GM23338 (cell line): ENCODE measurements at regions not wholly inside any gene's neighbourhood (a gene's known extent, or its start where the extent isn't known, plus 50 kb on each side); places are given as distances from the start of the nearest gene placed in this dataset.

ENCODE experiments used
- ATAC-seq: fragments of 200-7000 bp; cut with Tn5 transposase; 3 replicates; pipeline ENCODE4 v1.9.1; 2020
- DNase-seq: peaks from one replicate; pipeline ENCODE4 v3.0.0-alpha.2; 2015; ENCODE audit warnings: low spot score
- H2AFZ ChIP-seq: fragments of 200-600 bp; sonication (generic); 2 replicates; pipeline ENCODE4 v1.8.0; 2016; ENCODE audit warnings: antibody characterized with exemption, mild to moderate bottlenecking, moderate library complexity
- H3F3A ChIP-seq: fragments of 200-600 bp; sonication (generic); replicated peaks from 2 replicates; pipeline ENCODE4 v1.8.0; 2017; ENCODE audit warnings: antibody characterized with exemption, mixed run types, low read depth
- H3K27ac ChIP-seq: fragments of 200-600 bp; sonication (generic); 2 replicates; pipeline ENCODE4 v1.6.1; 2016; ENCODE audit warnings: low read depth
- H3K27me3 ChIP-seq: fragments of 200-600 bp; sonication (generic); 2 replicates; pipeline ENCODE4 v1.8.0; 2016; ENCODE audit warnings: mild to moderate bottlenecking, mixed run types, moderate library complexity; ENCODE audit not compliant: insufficient read depth
- H3K36me3 ChIP-seq: fragments of 200-600 bp; sonication (generic); 2 replicates; pipeline ENCODE4 v1.8.0; 2016; ENCODE audit warnings: mild to moderate bottlenecking; ENCODE audit not compliant: insufficient read depth
- H3K4me1 ChIP-seq: fragments of 200-600 bp; sonication (generic); 2 replicates; pipeline ENCODE4 v1.8.0; 2016; ENCODE audit warnings: mild to moderate bottlenecking, moderate library complexity; ENCODE audit not compliant: insufficient read depth
- H3K4me2 ChIP-seq: fragments of 200-600 bp; sonication (generic); 2 replicates; pipeline ENCODE4 v1.7.1; 2017; ENCODE audit warnings: mixed run types
- H3K4me3 ChIP-seq: fragments of 200-600 bp; sonication (generic); 2 replicates; pipeline ENCODE4 v1.6.1; 2016; ENCODE audit warnings: mixed run types
- H3K79me2 ChIP-seq: fragments of 200-600 bp; sonication (generic); replicated peaks from 2 replicates; pipeline ENCODE4 v1.8.0; 2017; ENCODE audit warnings: mild to moderate bottlenecking; ENCODE audit not compliant: insufficient read depth
- H3K9me2 ChIP-seq: fragments of 200-600 bp; sonication (generic); 2 replicates; pipeline ENCODE4 v1.8.0; 2017; ENCODE audit not compliant: insufficient read depth
- H4K20me1 ChIP-seq: fragments of 200-600 bp; sonication (generic); replicated peaks from 2 replicates; pipeline ENCODE4 v1.8.0; 2017; ENCODE audit warnings: mild to moderate bottlenecking; ENCODE audit not compliant: insufficient read depth
- H3K27ac Mint-ChIP-seq: 2 replicates; pipeline ENCODE4 v1.8.0; 2020; ENCODE audit warnings: inconsistent platforms, mild to moderate bottlenecking, moderate library complexity, mixed read lengths
- H3K27me3 Mint-ChIP-seq: 3 replicates; pipeline ENCODE4 v1.8.0; 2022; ENCODE audit warnings: low read depth, mild to moderate bottlenecking, moderate library complexity, mixed read lengths, inconsistent platforms; ENCODE audit not compliant: insufficient read depth, poor library complexity
- H3K36me3 Mint-ChIP-seq: 3 replicates; pipeline ENCODE4 v1.8.0; 2021; ENCODE audit warnings: low read depth, mild to moderate bottlenecking, inconsistent platforms, moderate library complexity, mixed read lengths
- H3K4me1 Mint-ChIP-seq: 3 replicates; pipeline ENCODE4 v1.8.0; 2020; ENCODE audit warnings: mild to moderate bottlenecking, inconsistent platforms, mixed read lengths
- H3K4me3 Mint-ChIP-seq: 3 replicates; pipeline ENCODE4 v1.8.0; 2021; ENCODE audit warnings: moderate library complexity, mild to moderate bottlenecking, inconsistent platforms, mixed read lengths
- H3K9me3 Mint-ChIP-seq: 3 replicates; pipeline ENCODE4 v1.8.0; 2020; ENCODE audit warnings: moderate library complexity, mild to moderate bottlenecking, inconsistent platforms, mixed read lengths
- CREB1 ChIP-seq: fragments of 250-450 bp; sonication (Bioruptor Pico); IDR thresholded peaks from 2 replicates; pipeline ENCODE4 v1.5.0; 2020; ENCODE audit warnings: low read depth, mild to moderate bottlenecking, moderate library complexity
- EZH2 ChIP-seq: fragments of 200-600 bp; sonication (generic); IDR thresholded peaks from one replicate; pipeline ENCODE4 v1.8.0; 2017; ENCODE audit warnings: antibody characterized with exemption, mild to moderate bottlenecking, low read depth; ENCODE audit not compliant: unreplicated experiment
- EZH2phosphoT487 ChIP-seq: fragments of 200-600 bp; sonication (generic); IDR thresholded peaks from one replicate; pipeline ENCODE4 v1.8.1; 2018; ENCODE audit warnings: antibody characterized with exemption; ENCODE audit not compliant: unreplicated experiment
- NANOG ChIP-seq: IDR thresholded peaks from 2 replicates; pipeline ENCODE4 v1.6.1; 2016; ENCODE audit warnings: antibody characterized with exemption, borderline replicate concordance
- STAT1 ChIP-seq: IDR thresholded peaks from one replicate; pipeline ENCODE4 v1.6.1; 2016; ENCODE audit warnings: antibody characterized with exemption; ENCODE audit not compliant: unreplicated experiment
- TF ChIP-seq, protein P1 (sequence below): fragments of 250-450 bp; sonication (Bioruptor Pico); IDR thresholded peaks from 2 replicates; pipeline ENCODE4 v1.5.0; 2020; ENCODE audit warnings: mild to moderate bottlenecking, moderate library complexity

GRCh38 chr2:236994361-236994760 lies 91.3 kb upstream of the COPS8 start (continued):
- TF ChIP-seq EZH2 = no peak

DNA sequence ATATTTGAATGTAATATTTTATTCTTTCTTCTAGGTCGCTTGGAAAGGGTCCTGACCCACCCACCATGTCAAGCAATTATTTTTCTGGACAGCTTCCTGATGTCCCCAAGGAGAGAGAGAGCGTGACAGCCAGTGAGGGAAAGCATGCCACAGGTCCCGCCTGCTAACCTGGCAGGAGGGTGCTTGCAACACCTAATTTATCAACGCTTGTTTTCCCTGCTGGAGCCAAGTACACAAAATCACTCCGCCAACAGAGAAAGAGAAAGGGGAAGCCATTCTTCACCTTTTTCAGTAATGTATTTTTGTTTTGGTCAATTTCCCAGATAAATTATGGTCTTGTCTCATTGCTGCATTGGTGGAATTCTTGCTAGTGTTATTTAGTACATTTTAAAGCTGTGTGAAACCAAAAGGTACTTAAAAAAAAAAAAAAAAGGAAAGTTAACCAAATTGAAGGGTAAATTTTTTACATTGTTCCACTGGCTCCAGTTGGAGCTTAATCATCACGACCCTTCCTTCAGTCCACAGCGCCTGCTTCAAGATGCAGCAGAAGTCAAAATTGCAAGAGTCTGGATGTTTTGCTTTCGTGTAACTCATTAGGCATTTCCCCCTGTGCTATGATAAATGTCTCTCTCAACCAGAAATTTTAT lies 88.5 kb upstream of the COPS8 start:
- peaks cover 33% of the 10 kb centered on the region for H3K4me1 ChIP-seq
- H3K9me2 ChIP-seq = no peaks in the 10 kb centered on the region
- no peaks in the 10 kb centered on the region for H3F3A ChIP-seq
- Mint-ChIP-seq H3K4me1 (peaks cover 35% of the 10 kb centered on the region), H3K27me3 (peaks cover 3% of the 10 kb centered on the region), H3K27ac (no peak overlapping the region; the same call in 1 of the 2 replicates), H3K36me3 (peaks cover 15% of the 10 kb centered on the region; the same call in 2 of the 3 replicates), H3K9me3 (peaks cover 21% of the 10 kb centered on the region), H3K4me3 (no peak overlapping the region)
- no peak overlapping the region for H3K4me3 ChIP-seq
- DNase-seq = no peak
- H4K20me1 ChIP-seq = no peaks in the 10 kb centered on the region
- TF ChIP-seq STAT1 = no peak
- H3K36me3 ChIP-seq = 0 out of 2 replicates have a peak, but pooled peaks cover 7% of the 10 kb centered on the region
- no peak overlapping the region; the same call in 1 of the 2 replicates for H2AFZ ChIP-seq
- no peak overlapping the region for H3K4me2 ChIP-seq
- ATAC-seq = no peak; the same call in 2 of the 3 replicates
- no peaks in the 10 kb centered on the region for H3K27me3 ChIP-seq
- H3K79me2 ChIP-seq = no peaks in the 10 kb centered on the region
- no peak overlapping the region for H3K27ac ChIP-seq

- Histone ChIP-seq H3K79me2 (no peaks in the 10 kb centered on the region), H3K36me3 (0 out of 2 replicates have a peak, but pooled peaks cover 7% of the 10 kb centered on the region), H4K20me1 (no peaks in the 10 kb centered on the region), H3K9me2 (no peaks in the 10 kb centered on the region), H3F3A (no peaks in the 10 kb centered on the region), H3K4me1 (peaks cover 33% of the 10 kb centered on the region), H3K4me2 (no peak overlapping the region), H2AFZ (no peak overlapping the region), H3K27ac (no peak overlapping the region), H3K27me3 (no peaks in the 10 kb centered on the region), H3K4me3 (no peak overlapping the region)
- peaks cover 5% of the 10 kb centered on the region for H3K27me3 Mint-ChIP-seq
- DNase-seq (no peak), ATAC-seq (no peak)
- H3K4me3 Mint-ChIP-seq = no peak overlapping the region
- TF ChIP-seq CREB1 (CRISPR knock-in tag) (no peak), NANOG (no peak), EZH2phosphoT487 (no peak)
- TF ChIP-seq, protein P1, sequence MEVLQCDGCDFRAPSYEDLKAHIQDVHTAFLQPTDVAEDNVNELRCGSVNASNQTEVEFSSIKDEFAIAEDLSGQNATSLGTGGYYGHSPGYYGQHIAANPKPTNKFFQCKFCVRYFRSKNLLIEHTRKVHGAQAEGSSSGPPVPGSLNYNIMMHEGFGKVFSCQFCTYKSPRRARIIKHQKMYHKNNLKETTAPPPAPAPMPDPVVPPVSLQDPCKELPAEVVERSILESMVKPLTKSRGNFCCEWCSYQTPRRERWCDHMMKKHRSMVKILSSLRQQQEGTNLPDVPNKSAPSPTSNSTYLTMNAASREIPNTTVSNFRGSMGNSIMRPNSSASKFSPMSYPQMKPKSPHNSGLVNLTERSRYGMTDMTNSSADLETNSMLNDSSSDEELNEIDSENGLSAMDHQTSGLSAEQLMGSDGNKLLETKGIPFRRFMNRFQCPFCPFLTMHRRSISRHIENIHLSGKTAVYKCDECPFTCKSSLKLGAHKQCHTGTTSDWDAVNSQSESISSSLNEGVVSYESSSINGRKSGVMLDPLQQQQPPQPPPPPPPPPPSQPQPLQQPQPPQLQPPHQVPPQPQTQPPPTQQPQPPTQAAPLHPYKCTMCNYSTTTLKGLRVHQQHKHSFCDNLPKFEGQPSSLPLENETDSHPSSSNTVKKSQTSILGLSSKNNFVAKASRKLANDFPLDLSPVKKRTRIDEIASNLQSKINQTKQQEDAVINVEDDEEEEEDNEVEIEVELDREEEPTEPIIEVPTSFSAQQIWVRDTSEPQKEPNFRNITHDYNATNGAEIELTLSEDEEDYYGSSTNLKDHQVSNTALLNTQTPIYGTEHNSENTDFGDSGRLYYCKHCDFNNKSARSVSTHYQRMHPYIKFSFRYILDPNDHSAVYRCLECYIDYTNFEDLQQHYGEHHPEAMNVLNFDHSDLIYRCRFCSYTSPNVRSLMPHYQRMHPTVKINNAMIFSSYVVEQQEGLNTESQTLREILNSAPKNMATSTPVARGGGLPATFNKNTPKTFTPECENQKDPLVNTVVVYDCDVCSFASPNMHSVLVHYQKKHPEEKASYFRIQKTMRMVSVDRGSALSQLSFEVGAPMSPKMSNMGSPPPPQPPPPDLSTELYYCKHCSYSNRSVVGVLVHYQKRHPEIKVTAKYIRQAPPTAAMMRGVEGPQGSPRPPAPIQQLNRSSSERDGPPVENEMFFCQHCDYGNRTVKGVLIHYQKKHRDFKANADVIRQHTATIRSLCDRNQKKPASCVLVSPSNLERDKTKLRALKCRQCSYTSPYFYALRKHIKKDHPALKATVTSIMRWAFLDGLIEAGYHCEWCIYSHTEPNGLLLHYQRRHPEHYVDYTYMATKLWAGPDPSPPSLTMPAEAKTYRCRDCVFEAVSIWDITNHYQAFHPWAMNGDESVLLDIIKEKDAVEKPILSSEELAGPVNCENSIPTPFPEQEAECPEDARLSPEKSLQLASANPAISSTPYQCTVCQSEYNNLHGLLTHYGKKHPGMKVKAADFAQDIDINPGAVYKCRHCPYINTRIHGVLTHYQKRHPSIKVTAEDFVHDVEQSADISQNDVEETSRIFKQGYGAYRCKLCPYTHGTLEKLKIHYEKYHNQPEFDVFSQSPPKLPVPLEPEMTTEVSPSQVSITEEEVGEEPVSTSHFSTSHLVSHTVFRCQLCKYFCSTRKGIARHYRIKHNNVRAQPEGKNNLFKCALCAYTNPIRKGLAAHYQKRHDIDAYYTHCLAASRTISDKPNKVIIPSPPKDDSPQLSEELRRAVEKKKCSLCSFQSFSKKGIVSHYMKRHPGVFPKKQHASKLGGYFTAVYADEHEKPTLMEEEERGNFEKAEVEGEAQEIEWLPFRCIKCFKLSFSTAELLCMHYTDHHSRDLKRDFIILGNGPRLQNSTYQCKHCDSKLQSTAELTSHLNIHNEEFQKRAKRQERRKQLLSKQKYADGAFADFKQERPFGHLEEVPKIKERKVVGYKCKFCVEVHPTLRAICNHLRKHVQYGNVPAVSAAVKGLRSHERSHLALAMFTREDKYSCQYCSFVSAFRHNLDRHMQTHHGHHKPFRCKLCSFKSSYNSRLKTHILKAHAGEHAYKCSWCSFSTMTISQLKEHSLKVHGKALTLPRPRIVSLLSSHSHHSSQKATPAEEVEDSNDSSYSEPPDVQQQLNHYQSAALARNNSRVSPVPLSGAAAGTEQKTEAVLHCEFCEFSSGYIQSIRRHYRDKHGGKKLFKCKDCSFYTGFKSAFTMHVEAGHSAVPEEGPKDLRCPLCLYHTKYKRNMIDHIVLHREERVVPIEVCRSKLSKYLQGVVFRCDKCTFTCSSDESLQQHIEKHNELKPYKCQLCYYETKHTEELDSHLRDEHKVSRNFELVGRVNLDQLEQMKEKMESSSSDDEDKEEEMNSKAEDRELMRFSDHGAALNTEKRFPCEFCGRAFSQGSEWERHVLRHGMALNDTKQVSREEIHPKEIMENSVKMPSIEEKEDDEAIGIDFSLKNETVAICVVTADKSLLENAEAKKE (CRISPR knock-in tag) = no peak
- H3K9me3 Mint-ChIP-seq = peaks cover 21% of the 10 kb centered on the region
- peaks cover 15% of the 10 kb centered on the region; the same call in 2 of the 3 replicates for H3K36me3 Mint-ChIP-seq
- H3K4me1 Mint-ChIP-seq = peaks cover 35% of the 10 kb centered on the region
- H3K27ac Mint-ChIP-seq = no peak overlapping the region
Observed at GRCh38 chr2:236998236-236998635, 87.5 kb upstream of the COPS8 start.
